Activated CD8-positive, alpha-beta T cell treated with anti-CD3 and anti-CD28 coated beads for 36 hours (primary cell): ENCODE measurements at regions not wholly inside any gene's neighbourhood (a gene's known extent, or its start where the extent isn't known, plus 50 kb on each side); places are given as distances from the start of the nearest gene placed in this dataset.

Source experiments
- ATAC-seq: fragments of 200-7000 bp; cut with Tn5 transposase; one replicate; pipeline ENCODE4 v1.10.0; 2021; ENCODE audit warnings: mild to moderate bottlenecking, moderate library complexity
- CTCF ChIA-PET: fragments of 350-600 bp; sonication (Branson Sonifier 250); formaldehyde crosslinking; loops from one replicate; lab custom pipeline; 2021; ENCODE audit warnings: antibody characterized with exemption; lab: Charles Lee
- POLR2A ChIA-PET: fragments of 350-600 bp; sonication (Branson Sonifier 250); formaldehyde crosslinking; loops from one replicate; lab custom pipeline; 2021; ENCODE audit warnings: antibody characterized with exemption; lab: Charles Lee
- DNase-seq: peaks from one replicate; pipeline ENCODE4 v3.0.0-alpha.2; 2020
- H3K27ac Mint-ChIP-seq: one replicate; pipeline ENCODE4 v1.8.0; 2021; ENCODE audit warnings: mild to moderate bottlenecking, mixed read lengths
- H3K27me3 Mint-ChIP-seq: one replicate; pipeline ENCODE4 v1.8.0; 2021; ENCODE audit warnings: mixed read lengths
- H3K36me3 Mint-ChIP-seq: one replicate; pipeline ENCODE4 v1.8.0; 2021; ENCODE audit warnings: low read depth, mixed read lengths
- H3K4me1 Mint-ChIP-seq: one replicate; pipeline ENCODE4 v1.8.0; 2021; ENCODE audit warnings: low read depth, mixed read lengths
- H3K4me3 Mint-ChIP-seq: one replicate; pipeline ENCODE4 v1.8.0; 2021; ENCODE audit warnings: mild to moderate bottlenecking, moderate library complexity, mixed read lengths
- H3K9me3 Mint-ChIP-seq: one replicate; pipeline ENCODE4 v1.8.0; 2021; ENCODE audit warnings: mixed read lengths
- intact Hi-C: fragments of 100-400 bp; cut with micrococcal nuclease; formaldehyde crosslinking; loops from one replicate; pipeline ENCODE4 v1.10.0; 2022
- TF ChIP-seq, protein P1 (sequence below): fragments of 200-600 bp; IDR thresholded peaks from one replicate; pipeline ENCODE4 v1.8.0; 2022; ENCODE audit warnings: antibody characterized with exemption, mild to moderate bottlenecking

DNA sequence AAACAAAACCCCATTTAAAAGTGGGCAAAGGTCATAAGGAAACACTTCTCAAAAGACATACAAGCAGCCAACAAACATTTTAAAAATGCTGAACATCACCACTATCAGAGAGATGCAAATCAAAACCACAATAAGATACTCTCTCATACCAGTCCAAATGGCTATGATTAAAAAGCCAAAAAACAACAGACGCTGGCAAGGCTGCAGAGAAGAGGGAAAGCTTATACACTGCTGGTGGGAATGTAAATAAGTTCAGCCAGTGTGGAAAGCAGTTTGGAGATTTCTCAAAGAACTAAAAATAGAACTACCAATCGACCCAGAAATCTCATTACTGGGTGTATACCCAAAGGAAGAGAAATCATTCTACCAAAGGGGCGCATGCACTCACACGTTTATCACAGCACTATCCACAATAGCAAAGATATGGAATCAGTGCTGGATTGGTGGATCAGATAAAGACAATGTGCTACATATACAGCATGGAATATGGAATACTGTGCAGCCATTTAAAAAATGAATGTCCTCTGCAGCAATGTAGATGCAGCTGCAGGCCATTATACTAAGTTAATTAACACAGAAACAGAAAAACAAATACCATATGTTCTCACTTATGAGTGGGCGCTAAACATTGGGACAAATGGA is 102.1 kb upstream of the DAAM1 start:
- ATAC-seq (no peak), DNase-seq (no peak)
- H3K27ac Mint-ChIP-seq, result no peak overlapping the region
- H3K9me3 Mint-ChIP-seq, result no peaks in the 10 kb centered on the region
- no peaks in the 10 kb centered on the region for H3K4me1 Mint-ChIP-seq
- H3K27me3 Mint-ChIP-seq, result peaks cover 4% of the 10 kb centered on the region
- TF ChIP-seq, protein P1, sequence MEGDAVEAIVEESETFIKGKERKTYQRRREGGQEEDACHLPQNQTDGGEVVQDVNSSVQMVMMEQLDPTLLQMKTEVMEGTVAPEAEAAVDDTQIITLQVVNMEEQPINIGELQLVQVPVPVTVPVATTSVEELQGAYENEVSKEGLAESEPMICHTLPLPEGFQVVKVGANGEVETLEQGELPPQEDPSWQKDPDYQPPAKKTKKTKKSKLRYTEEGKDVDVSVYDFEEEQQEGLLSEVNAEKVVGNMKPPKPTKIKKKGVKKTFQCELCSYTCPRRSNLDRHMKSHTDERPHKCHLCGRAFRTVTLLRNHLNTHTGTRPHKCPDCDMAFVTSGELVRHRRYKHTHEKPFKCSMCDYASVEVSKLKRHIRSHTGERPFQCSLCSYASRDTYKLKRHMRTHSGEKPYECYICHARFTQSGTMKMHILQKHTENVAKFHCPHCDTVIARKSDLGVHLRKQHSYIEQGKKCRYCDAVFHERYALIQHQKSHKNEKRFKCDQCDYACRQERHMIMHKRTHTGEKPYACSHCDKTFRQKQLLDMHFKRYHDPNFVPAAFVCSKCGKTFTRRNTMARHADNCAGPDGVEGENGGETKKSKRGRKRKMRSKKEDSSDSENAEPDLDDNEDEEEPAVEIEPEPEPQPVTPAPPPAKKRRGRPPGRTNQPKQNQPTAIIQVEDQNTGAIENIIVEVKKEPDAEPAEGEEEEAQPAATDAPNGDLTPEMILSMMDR, result no peak
- intact Hi-C loops, result no loop called here
- H3K4me3 Mint-ChIP-seq, result no peak overlapping the region
- ChIA-PET CTCF (no interaction called here), POLR2A (no interaction called here)
- H3K36me3 Mint-ChIP-seq, result no peaks in the 10 kb centered on the region

DNA sequence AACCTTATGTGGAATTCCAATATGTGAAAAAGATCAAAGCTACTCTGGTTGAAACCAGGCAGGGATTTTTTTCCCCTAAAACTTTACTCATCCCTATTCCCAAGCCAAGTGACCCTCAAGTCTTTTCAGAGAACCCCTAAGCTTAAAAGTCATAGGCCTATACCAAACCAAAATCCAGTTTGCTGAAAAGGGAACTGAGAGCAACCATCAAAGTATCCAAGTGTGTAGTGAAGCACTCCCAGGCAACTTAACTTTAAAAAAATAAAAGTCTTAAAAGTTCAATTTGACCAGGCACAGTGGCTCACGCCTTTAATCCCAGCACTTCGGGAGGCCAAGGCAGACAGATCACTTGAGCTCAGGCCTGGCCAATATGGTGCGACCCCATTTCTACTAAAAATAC is 101.2 kb upstream of the DAAM1 start:
- intact Hi-C loops, result no loop called here
- no peaks in the 10 kb centered on the region for H3K4me1 Mint-ChIP-seq
- no peaks in the 10 kb centered on the region for H3K9me3 Mint-ChIP-seq
- ATAC-seq (no peak), DNase-seq (no peak)
- peaks cover 4% of the 10 kb centered on the region for H3K27me3 Mint-ChIP-seq
- no peaks in the 10 kb centered on the region for H3K36me3 Mint-ChIP-seq
- CTCF ChIA-PET, result no interaction called here
- H3K4me3 Mint-ChIP-seq, result no peak overlapping the region
- POLR2A ChIA-PET, result no interaction called here
- TF ChIP-seq, protein P1, result no peak
- no peak overlapping the region for H3K27ac Mint-ChIP-seq

DNA sequence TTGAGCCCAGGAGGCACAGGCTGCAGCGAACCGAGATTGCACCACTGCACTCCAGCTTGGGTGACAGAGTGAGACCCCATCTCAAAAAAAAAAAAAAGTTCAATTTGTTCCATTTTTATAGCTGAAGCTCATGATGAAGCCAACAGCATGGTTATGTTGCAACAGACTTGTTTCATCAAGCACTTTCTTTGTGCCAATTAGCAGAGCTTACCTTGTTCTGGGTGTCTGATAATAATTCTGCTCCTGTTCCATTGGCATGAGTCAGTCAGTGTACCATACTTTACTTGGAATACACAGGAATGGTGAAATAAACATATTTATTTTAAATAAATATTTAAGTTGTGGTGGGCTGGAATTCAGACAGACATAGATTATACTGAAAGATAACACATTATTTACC is 100.8 kb upstream of the DAAM1 start:
- ATAC-seq (no peak), DNase-seq (no peak)
- Mint-ChIP-seq H3K9me3 (no peaks in the 10 kb centered on the region), H3K27ac (no peak overlapping the region), H3K27me3 (peaks cover 3% of the 10 kb centered on the region), H3K4me1 (no peaks in the 10 kb centered on the region), H3K4me3 (no peak overlapping the region), H3K36me3 (no peaks in the 10 kb centered on the region)
- POLR2A ChIA-PET, result no interaction called here
- CTCF ChIA-PET, result no interaction called here
- intact Hi-C loops, result no loop called here
- TF ChIP-seq, protein P1, result no peak

DNA sequence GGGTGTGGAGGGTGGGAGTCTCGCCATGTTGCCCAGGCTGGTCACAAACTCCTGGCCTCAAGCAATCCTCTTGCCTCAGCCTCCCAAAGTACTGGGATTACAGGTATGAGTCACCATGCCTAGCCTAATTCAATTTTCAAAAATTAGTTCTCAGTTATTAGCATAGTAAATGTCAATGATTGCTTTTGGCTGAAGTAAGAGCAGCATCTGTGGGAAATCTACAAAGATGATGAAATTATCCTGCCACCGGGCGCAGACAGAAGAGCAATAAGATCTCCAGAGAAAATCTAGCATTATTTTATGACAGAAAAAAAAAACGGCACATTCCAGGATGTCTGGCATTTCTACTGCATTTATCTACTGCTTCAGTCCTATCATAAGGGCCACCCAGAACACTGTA is 97.9 kb upstream of the DAAM1 start:
- DNase-seq (no peak), ATAC-seq (no peak)

DNA sequence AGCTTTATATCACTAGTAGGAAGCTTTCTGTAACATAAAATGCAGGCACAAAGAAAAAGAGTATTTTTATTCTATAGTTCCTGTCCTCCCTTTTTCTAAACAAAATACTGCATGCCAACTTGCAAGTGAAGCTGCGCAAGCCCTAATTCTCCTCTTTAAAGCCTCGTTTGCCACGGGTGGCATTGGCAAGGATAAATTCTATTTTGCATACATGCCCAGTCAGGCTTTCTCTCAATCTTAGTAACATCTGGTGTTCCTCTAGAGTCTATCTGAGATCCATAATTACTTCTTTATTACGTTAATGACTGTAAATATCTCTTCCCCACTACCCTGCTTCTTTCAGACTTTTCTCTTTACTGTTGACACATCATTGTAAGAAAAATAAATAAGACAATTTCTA is 97.1 kb upstream of the DAAM1 start:
- H3K27ac Mint-ChIP-seq, result no peak overlapping the region
- POLR2A ChIA-PET, result no interaction called here
- H3K4me1 Mint-ChIP-seq, result no peaks in the 10 kb centered on the region
- TF ChIP-seq, protein P1, result no peak
- CTCF ChIA-PET, result interaction anchor here (1.1 kb wide), 1 partner anchor 33 kb away, joined by 4 read pairs; no protein-coding TSS in a partner anchor
- DNase-seq (no peak), ATAC-seq (no peak)
- no peaks in the 10 kb centered on the region for H3K36me3 Mint-ChIP-seq
- intact Hi-C loops, result no loop called here
- no peaks in the 10 kb centered on the region for H3K9me3 Mint-ChIP-seq
- H3K4me3 Mint-ChIP-seq, result no peak overlapping the region
- H3K27me3 Mint-ChIP-seq, result peaks cover 2% of the 10 kb centered on the region

More for the DNA sequence above, 97.9 kb upstream of the DAAM1 start:
- no peaks in the 10 kb centered on the region for H3K9me3 Mint-ChIP-seq
- no peaks in the 10 kb centered on the region for H3K36me3 Mint-ChIP-seq
- ChIA-PET CTCF (interaction anchor here (1.1 kb wide), 1 partner anchor 34 kb away, joined by 4 read pairs; no protein-coding TSS in a partner anchor), POLR2A (no interaction called here)
- H3K4me3 Mint-ChIP-seq, result no peak overlapping the region
- intact Hi-C loops, result no loop called here
- TF ChIP-seq, protein P1, result no peak
- H3K27me3 Mint-ChIP-seq, result peaks cover 2% of the 10 kb centered on the region
- no peak overlapping the region for H3K27ac Mint-ChIP-seq
- H3K4me1 Mint-ChIP-seq, result no peaks in the 10 kb centered on the region
